Esophagus squamous epithelium (tissue), 5 donors: ENCODE measurements at regions not wholly inside any gene's neighbourhood (a gene's known extent, or its start where the extent isn't known, plus 50 kb on each side); places are given as distances from the start of the nearest gene placed in this dataset.

Experiments
- DNase-seq: peaks from one replicate; lab custom pipeline; 2025; lab: John Stamatoyannopoulos, UW
- H3K27ac ChIP-seq, 4 donors: fragments of 200-600 bp; sonication (generic); one replicate each; pipeline ENCODE4 v1.5.1; 2016 to 2019; ENCODE audit warnings: mild to moderate bottlenecking in 1 of 4
- H3K27me3 ChIP-seq, 4 donors: fragments of 200-600 bp; sonication (generic); 1 replicate in 3 of 4; 2 replicates in 1 of 4; pipeline versions ENCODE4 v1.5.1 to v1.6.0; 2017 to 2021; ENCODE audit warnings: antibody characterized with exemption in 1 of 4
- H3K36me3 ChIP-seq, 3 donors: fragments of 200-600 bp; sonication (generic); one replicate each; pipeline ENCODE4 v1.5.1; 2016 to 2019
- H3K4me1 ChIP-seq, 3 donors: fragments of 200-600 bp; sonication (generic); one replicate each; pipeline ENCODE4 v1.5.1; 2017 to 2019
- H3K4me3 ChIP-seq, 4 donors: fragments of 200-600 bp; sonication (generic); 1 replicate in 3 of 4; 2 replicates in 1 of 4; pipeline ENCODE4 v1.5.1; 2016 to 2019; ENCODE audit warnings: mild to moderate bottlenecking in 2 of 4, moderate library complexity in 1 of 4
- H3K9me3 ChIP-seq, 3 donors: fragments of 200-600 bp; sonication (generic); one replicate each; pipeline ENCODE4 v1.5.1; 2016 to 2019
- CTCF ChIP-seq, 6 experiments: fragments of 450-650 bp in 4 of 6; fragments of 200-600 bp in 2 of 6; sonication (generic) in 2 of 6; IDR thresholded peaks; one replicate each; pipeline ENCODE4 v1.5.1; 2016 to 2019; ENCODE audit warnings: antibody characterized with exemption in 6 of 6, mild to moderate bottlenecking in 4 of 6, moderate library complexity in 4 of 6
- POLR2A ChIP-seq, 4 donors: fragments of 450-650 bp; IDR thresholded peaks; one replicate each; pipeline ENCODE4 v1.6.1; 2017; ENCODE audit warnings: antibody characterized with exemption in 4 of 4, mild to moderate bottlenecking in 4 of 4, moderate library complexity in 3 of 4
- WGBS, 2 donors: methylation state at CpG; one replicate each; pipeline ENCODE4 v1.1.5; 2018; 5-methylcytosine and 5-hydroxymethylcytosine counted together
- intact Hi-C: fragments of 100-400 bp; cut with DNase I; formaldehyde crosslinking; loops from one replicate; pipeline ENCODE4 v1.15.0; 2022
- donor health status: DM: yes; HTN: yes; CAD: no.

GRCh38 chr7:53500076-53500475 is 464.6 kb downstream of the POM121L12 start:
- intact Hi-C loops, result no loop called here
- Histone ChIP-seq H3K9me3 (no peaks in the 10 kb centered on the region), H3K36me3 (no peaks in the 10 kb centered on the region), H3K27ac (no peak overlapping the region), H3K4me3 (no peak overlapping the region), H3K27me3 (no peaks in the 10 kb centered on the region), H3K4me1 (peaks cover 0 to 8% (median 0%) of the 10 kb centered on the region in 3 donors)
- TF ChIP-seq CTCF (IDR thresholded peaks at IDR 0.05) (no peak), POLR2A (IDR thresholded peaks at IDR 0.05) (no peak)
- no peak for DNase-seq
- 8 to 50% methylated on average over 1 of the region's 1 CpG for WGBS, 2 donors

- no peak overlapping the region for H3K27ac ChIP-seq
- TF ChIP-seq POLR2A (IDR thresholded peaks at IDR 0.05), result no peak
- H3K9me3 ChIP-seq, result no peaks in the 10 kb centered on the region
- no peak overlapping the region for H3K4me3 ChIP-seq
- no peak for DNase-seq
- H3K4me1 ChIP-seq, result no peaks in the 10 kb centered on the region
- H3K36me3 ChIP-seq, result no peaks in the 10 kb centered on the region
- WGBS, 2 donors, result 89 to 91% methylated on average over 3 of the region's 3 CpGs
- H3K27me3 ChIP-seq, result no peaks in the 10 kb centered on the region
- intact Hi-C loops, result no loop called here
Observed at GRCh38 chr7:53504914-53505313, 469.5 kb downstream of the POM121L12 start.

GRCh38 chr7:53518319-53518718 is 482.9 kb downstream of the POM121L12 start:
- no peaks in the 10 kb centered on the region for H3K4me1 ChIP-seq
- no peak for DNase-seq
- H3K4me3 ChIP-seq, result no peak overlapping the region
- H3K27me3 ChIP-seq, result no peaks in the 10 kb centered on the region
- TF ChIP-seq POLR2A (IDR thresholded peaks at IDR 0.05), result no peak
- TF ChIP-seq CTCF (IDR thresholded peaks at IDR 0.05), result no peak
- intact Hi-C loops, result no loop called here
- H3K36me3 ChIP-seq, result no peaks in the 10 kb centered on the region
- H3K27ac ChIP-seq, result no peak overlapping the region
- H3K9me3 ChIP-seq, result no peaks in the 10 kb centered on the region

GRCh38 chr7:53520841-53521240 is 485.4 kb downstream of the POM121L12 start:
- TF ChIP-seq POLR2A (IDR thresholded peaks at IDR 0.05), result no peak
- TF ChIP-seq CTCF (IDR thresholded peaks at IDR 0.05), result no peak
- WGBS, 2 donors, result 77 to 79% methylated on average over 5 of the region's 5 CpGs
- DNase-seq, result no peak

GRCh38 chr7:53521638-53522184 is 486.3 kb downstream of the POM121L12 start:
- no peaks in the 10 kb centered on the region for H3K4me1 ChIP-seq
- WGBS, 2 donors, result 58 to 90% methylated on average over 1 of the region's 1 CpG
- TF ChIP-seq POLR2A (IDR thresholded peaks at IDR 0.05) (no peak), CTCF (IDR thresholded peaks at IDR 0.05) (no peak)

More at GRCh38 chr7:53520841-53521240, 485.4 kb downstream of the POM121L12 start:
- Histone ChIP-seq H3K9me3 (no peaks in the 10 kb centered on the region), H3K4me3 (no peak overlapping the region), H3K36me3 (no peaks in the 10 kb centered on the region), H3K4me1 (no peaks in the 10 kb centered on the region), H3K27me3 (no peaks in the 10 kb centered on the region), H3K27ac (no peak overlapping the region)
- intact Hi-C loops, result no loop called here

GRCh38 chr7:53539558-53539957 is 504.1 kb downstream of the POM121L12 start:
- no peak for TF ChIP-seq POLR2A (IDR thresholded peaks at IDR 0.05)
- TF ChIP-seq CTCF (IDR thresholded peaks at IDR 0.05), result no peak

More at GRCh38 chr7:53521638-53522184, 486.3 kb downstream of the POM121L12 start:
- H3K27ac ChIP-seq, result no peak overlapping the region
- intact Hi-C loops, result no loop called here
- no peak for DNase-seq
- H3K27me3 ChIP-seq, result no peaks in the 10 kb centered on the region
- H3K4me3 ChIP-seq, result no peak overlapping the region
- H3K36me3 ChIP-seq, result no peaks in the 10 kb centered on the region
- no peaks in the 10 kb centered on the region for H3K9me3 ChIP-seq

More at GRCh38 chr7:53539558-53539957, 504.1 kb downstream of the POM121L12 start:
- H3K4me1 ChIP-seq, result no peaks in the 10 kb centered on the region
- 84 to 87% methylated on average over 3 of the region's 3 CpGs for WGBS, 2 donors
- no peak overlapping the region for H3K27ac ChIP-seq
- no peak for DNase-seq
- H3K27me3 ChIP-seq, result no peaks in the 10 kb centered on the region
- intact Hi-C loops, result no loop called here
- no peaks in the 10 kb centered on the region for H3K36me3 ChIP-seq
- no peak overlapping the region for H3K4me3 ChIP-seq
- H3K9me3 ChIP-seq, result no peaks in the 10 kb centered on the region
